ENCODE measurements at regions not wholly inside any gene's neighbourhood (a gene's known extent, or its start where the extent isn't known, plus 50 kb on each side); places are given as distances from the start of the nearest gene placed in this dataset.

- TF ChIP-seq CTCF (IDR thresholded peaks at IDR 0.05; ENCODE audit: borderline replicate concordance, extremely low read depth, low read length, poor library complexity, severe bottlenecking) (no peak), EZH2 (IDR thresholded peaks at IDR 0.05; ENCODE audit: borderline replicate concordance, low read depth, low read length, severe bottlenecking) (no peak)
Observed at GRCh38 chr2:11889101-11889850, 142.8 kb downstream of the LPIN1 start.
